A673 (cell line): ENCODE measurements at regions not wholly inside any gene's neighbourhood (a gene's known extent, or its start where the extent isn't known, plus 50 kb on each side); places are given as distances from the start of the nearest gene placed in this dataset.

Experiments used
- BruUV-seq: library from RNA; stranded (reverse); fragments of 400-500 nt; replicated peaks from 2 replicates; lab custom pipeline; 2021; lab: Mats Ljungman, UMichigan
- CTCF ChIA-PET: fragments of 300-600 bp; sonication (Branson Sonifier 250); formaldehyde crosslinking; loops from one replicate; lab custom pipeline; 2022; ENCODE audit warnings: antibody characterized with exemption; lab: Charles Lee
- POLR2A ChIA-PET: fragments of 300-600 bp; sonication (Branson Sonifier 250); formaldehyde crosslinking; loops from one replicate; lab custom pipeline; 2022; ENCODE audit warnings: antibody characterized with exemption; ENCODE audit not compliant: low non-redundant PET; lab: Charles Lee
- DNase-seq: peaks from one replicate; pipeline ENCODE4 v3.0.0-alpha.2; 2015; ENCODE audit warnings: low spot score
- H3K27ac ChIP-seq: fragments of 200-600 bp; sonication (generic); 2 replicates; pipeline ENCODE4 v1.5.1; 2016; ENCODE audit warnings: mixed run types, low read depth, mild to moderate bottlenecking, mixed read lengths, antibody characterized with exemption, low read length; ENCODE audit not compliant: poor library complexity, severe bottlenecking
- H3K27me3 ChIP-seq: fragments of 200-600 bp; sonication (generic); replicated peaks from 2 replicates; pipeline ENCODE4 v1.6.1; 2017; ENCODE audit warnings: mixed run types, low read depth, mild to moderate bottlenecking, mixed read lengths, antibody characterized with exemption, low read length; ENCODE audit not compliant: insufficient read depth, poor library complexity
- H3K36me3 ChIP-seq: fragments of 200-600 bp; sonication (generic); 2 replicates; pipeline ENCODE4 v1.6.1; 2016; ENCODE audit warnings: mixed run types, mild to moderate bottlenecking, mixed read lengths, antibody characterized with exemption, low read length; ENCODE audit not compliant: insufficient read depth, poor library complexity, severe bottlenecking
- H3K4me1 ChIP-seq: fragments of 200-600 bp; sonication (generic); 2 replicates; pipeline ENCODE4 v1.6.1; 2017; ENCODE audit warnings: mixed run types, mild to moderate bottlenecking, mixed read lengths, antibody characterized with exemption, low read length; ENCODE audit not compliant: insufficient read depth, poor library complexity, severe bottlenecking
- H3K4me3 ChIP-seq: fragments of 200-600 bp; sonication (generic); 2 replicates; pipeline ENCODE4 v1.5.1; 2016; ENCODE audit warnings: low read depth, mixed run types, mild to moderate bottlenecking, mixed read lengths, low read length; ENCODE audit not compliant: poor library complexity, severe bottlenecking
- H3K9me3 ChIP-seq: fragments of 200-600 bp; sonication (generic); 2 replicates; pipeline ENCODE4 v1.6.1; 2016; ENCODE audit warnings: mixed run types, low read depth, mild to moderate bottlenecking, mixed read lengths, antibody characterized with exemption, low read length; ENCODE audit not compliant: poor library complexity, severe bottlenecking
- EZH2 ChIP-seq: fragments of 200-600 bp; sonication (generic); IDR thresholded peaks from 2 replicates; pipeline ENCODE4 v1.6.1; 2017; ENCODE audit warnings: borderline replicate concordance, low read depth, mild to moderate bottlenecking, mixed read lengths, antibody characterized with exemption, low read length; ENCODE audit not compliant: poor library complexity, severe bottlenecking
- intact Hi-C: fragments of 100-400 bp; cut with micrococcal nuclease; formaldehyde crosslinking; loops from one replicate; pipeline ENCODE4 v1.10.0; 2022; ENCODE audit not compliant: unreplicated experiment
- TF ChIP-seq, protein P1 (sequence below): fragments of 300-800, 200-600 bp; sonication (generic); conservative IDR thresholded peaks from 2 replicates; pipeline ENCODE4 v1.5.1; 2017; ENCODE audit warnings: low read depth, mild to moderate bottlenecking, antibody characterized with exemption, low read length, moderate library complexity, mixed read lengths

DNA sequence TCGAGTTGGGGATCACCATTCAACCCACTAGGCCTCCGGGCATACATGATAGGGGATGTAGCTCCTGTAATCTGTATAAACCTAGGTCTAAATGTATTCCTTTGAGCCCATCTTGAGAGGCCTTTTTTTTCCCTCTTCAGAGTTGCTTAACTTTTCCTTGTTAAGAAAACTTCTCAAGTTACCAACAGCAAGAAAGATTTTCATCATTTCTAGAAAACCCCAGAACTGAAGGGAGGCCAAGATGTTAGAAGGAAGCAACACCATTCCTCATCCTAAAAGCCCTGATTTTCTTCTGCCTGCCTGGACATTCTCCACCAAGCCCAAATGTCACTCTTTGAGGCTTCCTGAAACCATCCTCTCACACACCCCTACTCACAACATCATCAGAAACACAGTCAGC is 79.4 kb downstream of the TMPRSS5 start:
- no peak overlapping the region for H3K27ac ChIP-seq
- CTCF ChIA-PET = no interaction called here
- BruUV-seq = no TSS peak
- H3K36me3 ChIP-seq = no peaks in the 10 kb centered on the region
- no peak overlapping the region for H3K4me3 ChIP-seq
- POLR2A ChIA-PET = no interaction called here
- TF ChIP-seq, protein P1, sequence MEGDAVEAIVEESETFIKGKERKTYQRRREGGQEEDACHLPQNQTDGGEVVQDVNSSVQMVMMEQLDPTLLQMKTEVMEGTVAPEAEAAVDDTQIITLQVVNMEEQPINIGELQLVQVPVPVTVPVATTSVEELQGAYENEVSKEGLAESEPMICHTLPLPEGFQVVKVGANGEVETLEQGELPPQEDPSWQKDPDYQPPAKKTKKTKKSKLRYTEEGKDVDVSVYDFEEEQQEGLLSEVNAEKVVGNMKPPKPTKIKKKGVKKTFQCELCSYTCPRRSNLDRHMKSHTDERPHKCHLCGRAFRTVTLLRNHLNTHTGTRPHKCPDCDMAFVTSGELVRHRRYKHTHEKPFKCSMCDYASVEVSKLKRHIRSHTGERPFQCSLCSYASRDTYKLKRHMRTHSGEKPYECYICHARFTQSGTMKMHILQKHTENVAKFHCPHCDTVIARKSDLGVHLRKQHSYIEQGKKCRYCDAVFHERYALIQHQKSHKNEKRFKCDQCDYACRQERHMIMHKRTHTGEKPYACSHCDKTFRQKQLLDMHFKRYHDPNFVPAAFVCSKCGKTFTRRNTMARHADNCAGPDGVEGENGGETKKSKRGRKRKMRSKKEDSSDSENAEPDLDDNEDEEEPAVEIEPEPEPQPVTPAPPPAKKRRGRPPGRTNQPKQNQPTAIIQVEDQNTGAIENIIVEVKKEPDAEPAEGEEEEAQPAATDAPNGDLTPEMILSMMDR = no peak
- TF ChIP-seq EZH2 = no peak
- no peaks in the 10 kb centered on the region for H3K9me3 ChIP-seq
- no peaks in the 10 kb centered on the region for H3K4me1 ChIP-seq
- intact Hi-C loops = no loop called here
- H3K27me3 ChIP-seq = peaks cover 6% of the 10 kb centered on the region
- DNase-seq = no peak

GRCh38 chr11:113623114-113623513 is 83.0 kb downstream of the TMPRSS5 start:
- intact Hi-C loops = no loop called here
- CTCF ChIA-PET = no interaction called here
- Histone ChIP-seq H3K4me3 (no peak overlapping the region), H3K4me1 (no peaks in the 10 kb centered on the region), H3K27ac (no peak overlapping the region), H3K9me3 (no peaks in the 10 kb centered on the region), H3K27me3 (no peaks in the 10 kb centered on the region), H3K36me3 (no peaks in the 10 kb centered on the region)
- no TSS peak for BruUV-seq
- no peak for DNase-seq
- TF ChIP-seq, protein P1 = no peak
- no peak for TF ChIP-seq EZH2
- POLR2A ChIA-PET = no interaction called here

DNA sequence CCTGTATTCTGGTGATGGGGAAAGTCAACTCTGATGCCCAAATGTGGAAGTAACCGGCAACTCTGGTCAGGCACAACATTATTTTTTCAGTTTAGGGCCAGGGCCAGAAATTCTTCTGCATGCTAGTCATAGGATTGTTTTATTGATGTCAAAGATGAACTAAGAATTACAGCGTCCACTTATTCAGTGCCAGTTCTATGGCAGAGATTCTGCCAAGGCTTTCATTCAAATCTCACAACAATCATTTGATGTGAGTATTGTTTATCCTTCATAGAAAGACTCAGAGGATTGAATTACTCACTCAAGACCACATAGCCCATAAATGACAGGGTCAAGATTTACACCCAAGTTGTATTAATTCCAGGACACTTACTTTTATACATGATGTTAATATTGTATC is 87.7 kb downstream of the TMPRSS5 start:
- Histone ChIP-seq H3K4me1 (peaks cover 5% of the 10 kb centered on the region), H3K27me3 (no peaks in the 10 kb centered on the region), H3K27ac (no peak overlapping the region), H3K9me3 (no peaks in the 10 kb centered on the region), H3K36me3 (no peaks in the 10 kb centered on the region), H3K4me3 (no peak overlapping the region)
- no peak for DNase-seq
- no TSS peak for BruUV-seq
- no peak for TF ChIP-seq EZH2
- TF ChIP-seq, protein P1 = no peak
- POLR2A ChIA-PET = no interaction called here
- CTCF ChIA-PET = no interaction called here
- intact Hi-C loops = no loop called here
